SU-DHL-6 (cell line): ENCODE measurements at regions not wholly inside any gene's neighbourhood (a gene's known extent, or its start where the extent isn't known, plus 50 kb on each side); places are given as distances from the start of the nearest gene placed in this dataset.

Experiments used
- EZH2phosphoT487 ChIP-seq: fragments of 200-600 bp; sonication (generic), shearing (Covaris generic); conservative IDR thresholded peaks from 2 replicates; pipeline ENCODE4 v1.6.1; 2018; ENCODE audit warnings: mild to moderate bottlenecking, antibody characterized with exemption, low read length, moderate library complexity, mixed read lengths
- TF ChIP-seq, protein P1 (sequence below): fragments of 200-600 bp; sonication (generic); IDR thresholded peaks from one replicate; pipeline ENCODE4 v1.5.1; 2017; ENCODE audit warnings: antibody characterized with exemption, mild to moderate bottlenecking, low read length, moderate library complexity; ENCODE audit not compliant: insufficient read depth, poor library complexity, severe bottlenecking

- TF ChIP-seq, protein P1, sequence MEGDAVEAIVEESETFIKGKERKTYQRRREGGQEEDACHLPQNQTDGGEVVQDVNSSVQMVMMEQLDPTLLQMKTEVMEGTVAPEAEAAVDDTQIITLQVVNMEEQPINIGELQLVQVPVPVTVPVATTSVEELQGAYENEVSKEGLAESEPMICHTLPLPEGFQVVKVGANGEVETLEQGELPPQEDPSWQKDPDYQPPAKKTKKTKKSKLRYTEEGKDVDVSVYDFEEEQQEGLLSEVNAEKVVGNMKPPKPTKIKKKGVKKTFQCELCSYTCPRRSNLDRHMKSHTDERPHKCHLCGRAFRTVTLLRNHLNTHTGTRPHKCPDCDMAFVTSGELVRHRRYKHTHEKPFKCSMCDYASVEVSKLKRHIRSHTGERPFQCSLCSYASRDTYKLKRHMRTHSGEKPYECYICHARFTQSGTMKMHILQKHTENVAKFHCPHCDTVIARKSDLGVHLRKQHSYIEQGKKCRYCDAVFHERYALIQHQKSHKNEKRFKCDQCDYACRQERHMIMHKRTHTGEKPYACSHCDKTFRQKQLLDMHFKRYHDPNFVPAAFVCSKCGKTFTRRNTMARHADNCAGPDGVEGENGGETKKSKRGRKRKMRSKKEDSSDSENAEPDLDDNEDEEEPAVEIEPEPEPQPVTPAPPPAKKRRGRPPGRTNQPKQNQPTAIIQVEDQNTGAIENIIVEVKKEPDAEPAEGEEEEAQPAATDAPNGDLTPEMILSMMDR, result no peak
- no peak for TF ChIP-seq EZH2phosphoT487
Measured at GRCh38 chr2:41920812-41921211, 127.0 kb upstream of the PKDCC start.
